NCI-H748 (cell line): ENCODE measurements at regions not wholly inside any gene's neighbourhood (a gene's known extent, or its start where the extent isn't known, plus 50 kb on each side); places are given as distances from the start of the nearest gene placed in this dataset.

Experiments used
- DNase-seq: peaks from one replicate; lab custom pipeline; 2025; ENCODE audit not compliant: unreplicated experiment; lab: John Stamatoyannopoulos, UW

DNA sequence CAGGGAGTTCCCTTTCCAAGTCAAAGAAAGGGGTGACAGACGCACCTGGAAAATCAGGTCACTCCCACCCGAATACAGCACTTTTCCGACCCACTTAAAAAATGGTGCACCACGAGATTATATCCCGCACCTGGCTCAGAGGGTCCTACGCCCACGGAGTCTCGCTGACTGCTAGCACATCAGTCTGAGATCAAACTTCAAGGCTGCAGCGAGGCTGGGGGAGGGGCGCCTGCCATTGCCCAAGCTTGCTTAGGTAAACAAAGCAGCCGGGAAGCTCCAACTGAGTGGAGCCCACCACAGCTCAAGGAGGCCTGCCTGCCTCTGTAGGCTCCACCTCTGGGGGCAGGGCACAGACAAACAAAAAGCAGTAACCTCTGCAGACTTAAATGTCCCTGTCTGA, 277.8 kb upstream of the ARHGAP42 start:
- DNase-seq = peak; percentile 1

GRCh38 chr11:100419518-100419917, 267.6 kb upstream of the ARHGAP42 start:
- peak; percentile 63 for DNase-seq

DNA sequence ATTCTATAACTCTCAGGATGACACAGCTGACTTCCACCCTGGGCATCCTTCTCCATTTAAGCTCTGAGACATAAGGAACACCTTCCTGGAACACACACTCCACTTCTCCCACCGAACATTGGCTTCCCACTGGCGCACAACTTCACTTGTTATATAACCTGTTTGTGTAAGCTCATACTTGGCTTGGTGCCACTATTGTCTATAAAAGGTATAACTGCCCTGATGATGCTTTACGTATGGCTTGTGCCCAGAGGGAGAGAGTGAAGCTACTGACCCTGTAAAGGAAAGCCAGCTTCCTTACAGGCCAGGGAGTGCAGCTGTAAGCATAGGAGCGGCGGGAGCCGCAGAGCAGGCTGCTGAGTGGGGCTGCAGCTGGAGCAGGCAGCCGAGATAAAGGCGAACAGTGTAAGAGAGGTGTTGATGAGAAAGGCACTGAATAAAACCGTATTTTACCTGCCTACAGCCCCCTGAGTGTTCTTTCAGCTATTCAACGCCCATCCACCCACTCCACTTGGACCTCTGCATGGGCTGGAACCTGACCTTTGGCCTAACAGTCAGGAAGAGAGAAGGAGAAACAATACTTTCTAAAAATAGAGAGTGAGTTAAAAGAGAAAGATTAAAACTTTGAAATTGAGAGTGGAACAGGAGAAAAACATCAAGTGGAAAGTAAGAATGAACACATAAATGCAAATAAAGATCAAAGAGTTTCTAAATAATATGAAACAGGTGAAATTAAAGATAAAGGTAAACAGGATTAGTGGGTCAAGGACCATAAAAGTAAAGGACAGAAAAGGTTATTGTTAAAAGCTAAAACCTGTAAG, 252.1 kb upstream of the ARHGAP42 start:
- DNase-seq = peak; percentile 89

- no peak for DNase-seq
These were observed 248.7 kb upstream of the ARHGAP42 start for GRCh38 chr11:100438376-100438775.

DNA sequence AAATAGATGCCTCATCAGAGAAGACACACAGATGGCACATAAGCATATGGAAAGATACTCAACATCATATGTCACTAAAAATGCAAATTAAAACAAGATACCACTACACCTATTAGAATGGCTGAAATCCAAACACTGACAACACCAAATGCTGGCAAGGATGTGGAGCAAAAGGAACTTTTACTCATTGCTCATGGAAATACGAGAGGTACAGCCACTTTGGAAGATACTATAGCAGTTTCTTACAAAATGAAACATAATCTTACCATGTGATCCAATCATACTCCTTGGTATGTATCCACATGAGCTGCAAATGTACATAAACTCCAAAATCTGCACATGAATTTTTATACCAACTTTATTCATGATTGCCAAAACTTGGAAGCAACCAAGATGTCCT, 246.0 kb upstream of the ARHGAP42 start:
- no peak for DNase-seq

- DNase-seq = no peak
These were observed 245.1 kb upstream of the ARHGAP42 start for GRCh38 chr11:100442017-100442416.

GRCh38 chr11:100445231-100445735, 241.8 kb upstream of the ARHGAP42 start:
- DNase-seq = peak; percentile 71

- peak; percentile 61 for DNase-seq
These were observed 235.2 kb upstream of the ARHGAP42 start for GRCh38 chr11:100451801-100452460.

GRCh38 chr11:100459811-100460210, 227.3 kb upstream of the ARHGAP42 start:
- peak; percentile 1 for DNase-seq

DNA sequence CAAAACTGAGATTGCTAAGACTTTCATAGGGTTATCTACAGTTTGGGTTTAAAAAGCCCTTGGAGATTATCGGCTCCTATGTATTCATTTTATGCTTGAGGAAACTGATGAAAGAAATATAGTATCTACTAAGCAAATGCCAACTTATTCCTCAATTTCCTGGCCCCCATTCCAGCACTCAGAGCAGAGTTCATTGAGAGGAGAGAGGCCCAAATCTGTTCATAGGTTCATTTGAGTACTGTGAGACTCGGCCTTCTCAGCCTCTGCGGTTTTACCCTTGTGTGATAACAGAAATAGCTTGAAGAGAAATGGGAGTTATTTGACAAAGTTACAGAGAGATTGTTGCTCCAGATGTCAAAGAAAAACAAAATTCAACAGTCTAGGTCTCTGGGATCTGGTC, 226.7 kb upstream of the ARHGAP42 start:
- no peak for DNase-seq

- DNase-seq = no peak
These were observed 219.1 kb upstream of the ARHGAP42 start for GRCh38 chr11:100467821-100468508.

DNA sequence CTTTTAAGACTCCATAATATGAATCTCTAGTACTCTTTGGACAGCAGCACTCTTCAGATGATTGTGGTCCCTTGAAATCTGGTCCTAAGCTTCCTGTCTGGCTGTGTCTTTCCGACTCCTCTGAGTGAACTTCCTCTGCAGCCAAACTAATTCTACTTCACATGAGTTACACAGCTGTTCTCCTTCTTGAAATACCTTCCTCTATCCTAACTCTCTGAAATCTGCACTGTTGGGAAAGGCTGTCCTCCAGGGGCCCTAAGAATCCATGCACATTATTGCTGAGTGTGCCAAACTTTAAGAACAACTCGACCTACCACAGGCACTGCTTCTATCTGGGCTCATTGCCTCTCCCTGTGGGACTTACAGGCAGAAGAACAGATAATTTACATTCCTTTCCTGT, 217.3 kb upstream of the ARHGAP42 start:
- DNase-seq = no peak

- no peak for DNase-seq
These were observed 214.2 kb upstream of the ARHGAP42 start for GRCh38 chr11:100472727-100473389.

DNA sequence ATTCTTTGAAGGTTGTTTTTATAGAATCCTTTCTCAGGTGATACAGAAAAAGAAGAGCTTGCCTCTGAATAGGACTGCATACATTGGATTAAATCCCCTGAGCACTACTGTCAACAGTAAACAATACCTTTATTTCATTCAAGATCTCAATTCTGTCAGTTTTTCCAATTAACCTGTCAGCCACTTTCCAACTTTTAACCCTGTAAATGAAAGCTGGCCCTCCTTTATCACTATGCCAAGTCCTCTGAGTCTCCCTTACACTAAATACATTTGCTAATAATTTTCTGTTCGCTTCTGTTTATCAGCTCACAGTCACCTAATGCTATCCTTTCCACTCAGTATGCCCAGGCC, 213.7 kb upstream of the ARHGAP42 start:
- no peak for DNase-seq

GRCh38 chr11:100484948-100485347, 202.1 kb upstream of the ARHGAP42 start:
- no peak for DNase-seq

DNA sequence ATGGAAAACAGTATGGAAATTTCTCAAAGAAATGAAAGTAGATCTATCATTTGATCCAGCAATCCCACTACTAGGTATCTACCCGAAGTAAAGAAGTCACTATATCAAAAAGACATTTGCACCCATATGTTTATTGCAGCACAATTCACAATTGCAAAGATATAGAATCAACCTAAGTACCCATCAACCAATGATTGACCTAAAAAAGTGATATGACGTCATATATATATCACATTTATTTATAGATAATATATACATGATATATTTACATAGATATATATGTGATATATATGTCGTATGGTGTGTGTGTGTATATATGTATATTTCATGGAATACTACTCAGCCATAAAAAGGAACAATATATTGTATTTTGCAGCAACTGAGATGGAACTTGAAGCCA, 188.3 kb upstream of the ARHGAP42 start:
- no peak for DNase-seq

DNA sequence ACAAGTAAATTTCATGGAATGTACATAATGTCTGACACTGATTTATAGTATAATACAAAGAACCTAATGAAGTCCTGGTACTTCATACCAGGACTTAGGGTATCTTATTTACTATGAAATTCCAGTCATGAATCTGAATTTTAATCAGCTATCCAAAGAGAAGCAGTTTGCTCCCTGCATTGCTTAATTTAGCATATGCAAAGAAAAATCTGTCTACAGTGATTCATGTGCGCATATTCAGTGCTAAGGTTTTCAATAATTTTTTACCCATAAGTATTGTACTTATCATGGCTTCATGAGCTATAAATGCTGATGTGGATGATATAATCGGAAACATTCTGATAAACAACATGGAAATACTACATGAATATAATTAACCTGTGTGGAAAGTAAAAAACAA, 185.6 kb upstream of the ARHGAP42 start:
- DNase-seq = no peak

- no peak for DNase-seq
These were observed 174.6 kb upstream of the ARHGAP42 start for GRCh38 chr11:100512475-100512874.

GRCh38 chr11:100515087-100515486, 172.0 kb upstream of the ARHGAP42 start:
- no peak for DNase-seq

DNA sequence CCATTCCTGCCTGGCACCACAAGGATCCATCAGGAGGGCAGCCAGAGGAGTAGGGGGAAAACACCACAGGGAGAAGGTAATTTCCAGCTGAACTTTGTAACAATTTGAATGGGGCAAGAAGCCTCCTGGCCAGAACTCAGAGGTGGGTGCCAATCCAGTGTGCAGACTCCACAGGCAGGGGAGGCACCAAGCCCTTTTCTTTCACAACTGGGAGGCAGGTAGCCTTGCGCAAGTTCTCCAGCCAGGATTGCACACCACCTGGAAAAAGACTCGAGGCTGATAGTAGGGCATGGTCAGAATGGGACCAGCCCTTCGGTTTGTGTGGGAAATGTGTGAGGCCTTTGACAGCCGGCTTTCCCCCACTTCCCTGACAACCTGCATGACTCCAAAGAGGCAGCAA, 161.9 kb upstream of the ARHGAP42 start:
- no peak for DNase-seq

DNA sequence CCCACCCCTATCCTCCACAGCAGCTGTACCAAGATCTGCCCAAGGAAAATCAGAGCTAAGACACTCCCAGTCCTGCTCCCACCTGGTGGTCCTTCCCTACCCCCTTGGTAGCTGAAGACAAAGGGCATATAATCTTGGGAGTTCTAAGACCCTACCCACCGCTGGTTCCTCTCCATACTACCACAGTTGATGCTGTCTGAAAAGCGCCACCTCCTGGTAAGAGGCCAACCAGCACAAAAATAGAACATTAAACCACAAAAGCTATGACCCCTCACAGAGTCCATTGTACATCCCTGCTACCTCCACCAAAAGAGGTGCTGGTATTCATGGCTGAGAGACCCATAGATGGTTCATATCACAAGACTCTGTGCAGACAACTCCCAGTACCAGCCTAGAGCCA, 161.5 kb upstream of the ARHGAP42 start:
- DNase-seq = peak; percentile 3
